HFFc6 (cell line): ENCODE measurements at regions not wholly inside any gene's neighbourhood (a gene's known extent, or its start where the extent isn't known, plus 50 kb on each side); places are given as distances from the start of the nearest gene placed in this dataset.

ENCODE experiments used
- DNase-seq: peaks from one replicate; pipeline ENCODE4 v3.0.0-alpha.2; 2018
- H3K27ac Mint-ChIP-seq: 2 replicates; pipeline ENCODE4 v1.8.0; 2020; ENCODE audit warnings: mild to moderate bottlenecking, mixed read lengths
- H3K27me3 Mint-ChIP-seq: 2 replicates; pipeline ENCODE4 v1.8.0; 2021; ENCODE audit warnings: mild to moderate bottlenecking, moderate library complexity, mixed read lengths; ENCODE audit not compliant: insufficient read depth
- H3K36me3 Mint-ChIP-seq: 2 replicates; pipeline ENCODE4 v1.8.0; 2021; ENCODE audit warnings: low read depth, mixed read lengths
- H3K4me1 Mint-ChIP-seq: 2 replicates; pipeline ENCODE4 v1.8.0; 2020; ENCODE audit warnings: low read depth, mixed read lengths
- H3K4me3 Mint-ChIP-seq: 2 replicates; pipeline ENCODE4 v1.8.0; 2020; ENCODE audit warnings: mild to moderate bottlenecking, moderate library complexity, mixed read lengths
- H3K9me3 Mint-ChIP-seq: 2 replicates; pipeline ENCODE4 v1.8.0; 2020; ENCODE audit warnings: mild to moderate bottlenecking, mixed read lengths
- CTCF ChIP-seq: fragments of 200-600 bp; sonication (generic); IDR thresholded peaks from 2 replicates; pipeline ENCODE4 v1.5.0; 2021; ENCODE audit warnings: antibody characterized with exemption, mild to moderate bottlenecking

GRCh38 chr7:51705701-51706100 lies 389.1 kb upstream of the COBL start:
- no peak for TF ChIP-seq CTCF
- Mint-ChIP-seq H3K36me3 (peaks cover 5% of the 10 kb centered on the region; the same call in 1 of the 2 replicates), H3K4me1 (no peaks in the 10 kb centered on the region), H3K4me3 (no peak overlapping the region), H3K27me3 (no peaks in the 10 kb centered on the region), H3K9me3 (peaks cover 42% of the 10 kb centered on the region), H3K27ac (no peak overlapping the region)
- DNase-seq: no peak

GRCh38 chr7:51702673-51703072 lies 386.1 kb upstream of the COBL start:
- H3K27ac Mint-ChIP-seq: no peak overlapping the region
- H3K9me3 Mint-ChIP-seq: peaks cover 37% of the 10 kb centered on the region
- TF ChIP-seq CTCF: no peak
- no peaks in the 10 kb centered on the region for H3K4me1 Mint-ChIP-seq
- H3K4me3 Mint-ChIP-seq: no peak overlapping the region
- H3K27me3 Mint-ChIP-seq: no peaks in the 10 kb centered on the region
- DNase-seq: no peak
- H3K36me3 Mint-ChIP-seq: no peaks in the 10 kb centered on the region

- H3K27me3 Mint-ChIP-seq: no peaks in the 10 kb centered on the region
Observed at GRCh38 chr7:51701935-51702334, 385.3 kb upstream of the COBL start.

GRCh38 chr7:51700593-51701215 lies 384.1 kb upstream of the COBL start:
- Mint-ChIP-seq H3K4me3 (no peak overlapping the region), H3K9me3 (peaks cover 31% of the 10 kb centered on the region), H3K27me3 (no peaks in the 10 kb centered on the region), H3K36me3 (no peaks in the 10 kb centered on the region; the same call in 1 of the 2 replicates), H3K27ac (no peak overlapping the region), H3K4me1 (no peaks in the 10 kb centered on the region)
- no peak for TF ChIP-seq CTCF
- DNase-seq: no peak

More at GRCh38 chr7:51701935-51702334, 385.3 kb upstream of the COBL start:
- H3K4me3 Mint-ChIP-seq: no peak overlapping the region
- no peaks in the 10 kb centered on the region for H3K4me1 Mint-ChIP-seq
- no peak for TF ChIP-seq CTCF
- DNase-seq: no peak
- peaks cover 31% of the 10 kb centered on the region for H3K9me3 Mint-ChIP-seq
- no peak overlapping the region for H3K27ac Mint-ChIP-seq
- H3K36me3 Mint-ChIP-seq: no peaks in the 10 kb centered on the region

GRCh38 chr7:51693258-51693657 lies 376.6 kb upstream of the COBL start:
- H3K9me3 Mint-ChIP-seq: peaks cover 38% of the 10 kb centered on the region
- no peak for DNase-seq
- TF ChIP-seq CTCF: no peak
- H3K4me1 Mint-ChIP-seq: no peaks in the 10 kb centered on the region
- H3K27ac Mint-ChIP-seq: no peak overlapping the region
- no peaks in the 10 kb centered on the region for H3K27me3 Mint-ChIP-seq
- H3K36me3 Mint-ChIP-seq: no peaks in the 10 kb centered on the region; the same call in 1 of the 2 replicates
- H3K4me3 Mint-ChIP-seq: no peak overlapping the region
